C4-2B (cell line): ENCODE measurements at regions not wholly inside any gene's neighbourhood (a gene's known extent, or its start where the extent isn't known, plus 50 kb on each side); places are given as distances from the start of the nearest gene placed in this dataset.
"Not testable (repeated sequence)": the region's sequence is repeated elsewhere in the genome, so short reads cannot be mapped to it uniquely, and the experiment has no call there.

Source experiments
- H3K27ac ChIP-seq: fragments of 450-650 bp; 2 replicates; pipeline ENCODE4 v1.5.1; 2017
- CTCF ChIP-seq: fragments of 450-650 bp; conservative IDR thresholded peaks from 2 replicates; pipeline ENCODE4 v1.5.1; 2017; ENCODE audit warnings: mild to moderate bottlenecking
- ZFX ChIP-seq: fragments of 450-650 bp; IDR thresholded peaks from 2 replicates; pipeline ENCODE4 v1.6.1; 2017

DNA sequence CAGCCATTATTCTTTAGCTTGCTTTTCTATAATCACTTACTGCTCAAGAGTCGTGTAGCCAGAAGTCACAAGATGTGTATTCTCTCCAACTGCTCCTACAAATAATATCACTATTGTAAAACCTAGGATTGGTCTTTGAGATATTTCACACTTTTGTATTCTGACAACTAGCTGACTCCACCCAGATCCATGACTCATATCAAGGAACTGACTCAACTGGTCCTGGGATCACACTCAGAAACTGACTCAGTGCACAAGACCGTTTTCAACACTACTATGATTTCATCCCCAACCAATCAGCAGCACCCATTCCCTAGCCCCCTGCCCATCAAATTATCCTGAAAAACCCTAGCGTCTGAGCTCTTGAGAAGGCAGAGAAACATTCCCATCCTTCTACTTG, 56.5 kb upstream of the ORC5 start:
- TF ChIP-seq ZFX, result no peak
- no peak for TF ChIP-seq CTCF
- H3K27ac ChIP-seq, result no peak overlapping the region

DNA sequence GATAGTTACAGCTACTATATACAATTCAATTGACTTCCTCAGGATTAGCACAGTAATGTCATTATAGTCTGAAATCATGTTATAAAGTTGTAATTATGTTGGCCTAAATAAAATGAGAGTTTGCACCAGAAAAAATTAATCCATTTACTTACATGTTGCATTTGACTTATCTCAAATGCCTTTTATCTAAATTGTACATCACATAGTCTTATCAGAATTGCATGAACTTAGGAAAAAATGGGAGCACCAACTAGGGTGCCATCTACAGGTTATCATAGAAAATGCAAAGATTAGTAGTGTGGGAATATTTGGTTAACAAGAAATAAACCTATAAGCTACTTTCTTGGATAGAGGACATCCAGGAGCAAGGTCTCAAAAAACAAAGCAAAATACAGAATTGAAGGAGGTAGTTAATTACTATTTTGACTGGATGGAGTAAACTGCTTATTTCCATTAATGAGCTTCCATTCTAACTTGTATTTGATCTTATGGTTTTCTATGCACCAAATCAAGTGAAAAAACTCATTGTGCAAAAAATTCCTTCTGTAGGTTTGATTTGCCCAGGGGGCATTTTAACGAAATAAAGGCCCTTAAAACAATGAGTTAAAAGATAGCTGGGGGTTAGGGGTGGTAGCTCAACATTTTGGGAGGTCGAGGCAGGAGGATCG, 60.0 kb upstream of the ORC5 start:
- TF ChIP-seq CTCF, result peak; percentile 89
- TF ChIP-seq ZFX, result no peak

GRCh38 chr7:104271948-104272347, 56.5 kb upstream of the LHFPL3 start:
- TF ChIP-seq ZFX, result no peak
- TF ChIP-seq CTCF, result no peak
- no peak overlapping the region for H3K27ac ChIP-seq

More for the DNA sequence above, 60.0 kb upstream of the ORC5 start:
- H3K27ac ChIP-seq, result no peak overlapping the region

GRCh38 chr7:104272767-104273384, 55.5 kb upstream of the LHFPL3 start:
- TF ChIP-seq ZFX (no peak), CTCF (peak; percentile 92)

GRCh38 chr7:104275900-104276299, 52.5 kb upstream of the LHFPL3 start:
- no peak overlapping the region for H3K27ac ChIP-seq
- TF ChIP-seq CTCF (no peak), ZFX (no peak)

More at GRCh38 chr7:104272767-104273384, 55.5 kb upstream of the LHFPL3 start:
- no peak overlapping the region for H3K27ac ChIP-seq

DNA sequence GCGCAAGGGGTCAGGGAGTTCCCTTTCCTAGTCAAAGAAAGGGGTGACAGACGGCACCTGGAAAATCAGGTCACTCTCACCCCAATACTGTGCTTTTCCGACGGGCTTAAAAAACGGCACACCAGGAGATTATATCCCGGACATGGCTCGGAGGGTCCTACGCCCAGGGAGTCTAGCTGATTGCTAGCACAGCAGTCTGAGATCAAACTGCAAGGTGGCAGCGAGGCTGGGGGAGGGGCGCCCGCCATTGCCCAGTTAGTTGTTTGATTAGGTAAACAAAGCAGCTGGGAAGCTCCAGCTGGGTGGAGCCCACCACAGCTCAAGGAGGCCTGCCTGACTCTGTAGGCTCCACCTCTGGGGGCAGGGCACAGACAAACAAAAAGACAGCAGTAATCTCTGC, 51.7 kb upstream of the LHFPL3 start:
- not testable (repeated sequence) for H3K27ac ChIP-seq
